HG03280 (cell line): ENCODE measurements at regions not wholly inside any gene's neighbourhood (a gene's known extent, or its start where the extent isn't known, plus 50 kb on each side); places are given as distances from the start of the nearest gene placed in this dataset.
"Not testable (repeated sequence)": the region's sequence is repeated elsewhere in the genome, so short reads cannot be mapped to it uniquely, and the experiment has no call there.

Experiments used
- ATAC-seq: cut with Tn5 transposase; IDR thresholded peaks from one replicate; pipeline ENCODE4 v1.9.1; 2021; ENCODE audit warnings: mild to moderate bottlenecking, moderate library complexity; ENCODE audit not compliant: unreplicated experiment

- ATAC-seq, result no peak
These were observed 53.5 kb upstream of the EPB41L4A start for GRCh38 chr5:112472614-112473013.

GRCh38 chr5:112473989-112474388, 54.9 kb upstream of the EPB41L4A start:
- ATAC-seq, result no peak

DNA sequence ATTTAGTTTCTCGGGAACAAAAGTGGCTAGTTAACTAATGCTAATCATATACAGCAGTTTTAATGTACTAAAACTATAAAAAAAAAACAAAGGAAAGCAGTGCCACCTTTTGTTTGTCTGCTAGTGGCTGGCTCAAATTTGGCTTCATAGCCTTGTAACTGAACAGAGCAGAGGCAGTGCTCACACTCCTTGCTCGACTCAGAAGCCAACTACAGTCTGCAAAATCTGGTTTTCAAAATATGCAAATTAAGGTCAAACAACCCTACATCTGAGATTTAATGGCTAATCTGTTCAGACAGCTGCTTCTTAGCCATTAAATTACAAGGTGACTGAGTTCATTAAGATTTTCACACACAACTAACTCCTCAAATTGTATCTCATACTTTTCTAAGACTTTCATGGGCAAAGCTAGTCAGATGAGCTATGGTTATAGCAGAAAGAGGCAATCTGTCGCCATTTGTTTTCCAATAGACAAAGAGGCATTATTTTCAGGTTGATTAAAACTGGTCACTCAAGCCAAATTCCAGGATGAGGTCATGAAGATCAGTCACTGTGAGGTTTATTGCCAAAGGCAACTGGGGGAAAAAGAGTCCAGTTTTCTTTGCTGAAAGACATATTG, 56.8 kb upstream of the EPB41L4A start:
- ATAC-seq, result no peak

GRCh38 chr5:112479418-112479817, 60.3 kb upstream of the EPB41L4A start:
- ATAC-seq, result no peak

DNA sequence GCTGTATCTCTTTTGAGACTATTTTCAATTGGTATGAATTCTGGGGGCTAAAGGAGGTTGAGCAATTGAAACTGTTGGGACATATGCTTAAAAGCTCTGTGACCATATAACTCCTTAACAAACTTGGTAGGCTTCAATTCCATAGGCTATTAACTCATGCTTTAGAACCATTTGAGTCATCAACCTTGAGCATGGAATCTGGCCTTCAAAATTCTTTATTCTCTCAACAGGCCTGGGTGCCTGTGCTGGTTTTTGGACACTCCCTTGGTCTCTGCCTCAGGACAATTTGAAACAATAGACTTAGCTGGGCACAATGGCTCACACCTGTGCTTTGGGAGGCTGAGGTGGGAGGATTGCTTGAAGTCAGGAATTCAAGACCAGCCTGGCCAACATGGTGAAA, 61.4 kb upstream of the EPB41L4A start:
- ATAC-seq, result no peak

DNA sequence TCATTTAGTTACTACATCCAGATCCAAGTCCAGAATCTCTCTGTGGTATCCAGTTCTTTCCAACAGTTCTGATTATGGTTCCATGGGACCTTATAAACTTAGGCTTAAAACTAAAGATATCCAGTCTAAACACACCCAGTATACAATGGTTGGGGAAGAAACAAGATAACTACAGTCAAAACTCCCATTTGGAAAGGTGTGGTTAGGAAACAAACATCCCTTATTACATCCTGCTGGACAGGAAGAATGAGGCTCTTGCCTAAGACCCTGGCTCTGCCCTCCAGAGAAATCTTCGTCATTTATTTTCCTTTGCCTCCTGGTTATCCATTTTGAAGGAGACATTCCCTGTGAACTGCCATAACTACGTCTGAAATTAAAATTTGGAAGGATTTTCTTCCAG, 64.6 kb upstream of the EPB41L4A start:
- no peak for ATAC-seq

DNA sequence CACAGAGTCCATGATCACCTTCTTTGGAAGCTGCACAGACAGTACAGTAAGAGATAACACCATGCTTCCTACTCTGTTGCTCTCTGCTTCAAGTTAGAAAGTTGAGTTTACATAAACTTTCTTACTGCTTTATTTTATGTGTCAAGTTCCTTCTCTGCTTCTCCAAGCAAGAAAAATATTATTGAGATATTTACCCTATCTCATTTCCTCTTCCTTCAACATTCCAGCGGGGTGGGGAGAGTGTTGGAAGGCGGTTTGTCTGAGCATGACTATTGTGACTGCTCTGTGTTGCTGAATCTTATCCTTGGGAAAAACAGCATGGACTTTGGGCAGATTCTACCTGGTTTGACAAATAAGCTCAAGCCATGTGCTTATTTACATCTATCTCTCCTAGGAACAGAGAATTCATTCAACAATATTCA, 66.9 kb upstream of the EPB41L4A start:
- no peak for ATAC-seq

- ATAC-seq, result no peak
These were observed 72.2 kb upstream of the EPB41L4A start for GRCh38 chr5:112491257-112491656.

- ATAC-seq, result peak; percentile 100
These were observed 73.2 kb upstream of the EPB41L4A start for GRCh38 chr5:112492291-112492690.

DNA sequence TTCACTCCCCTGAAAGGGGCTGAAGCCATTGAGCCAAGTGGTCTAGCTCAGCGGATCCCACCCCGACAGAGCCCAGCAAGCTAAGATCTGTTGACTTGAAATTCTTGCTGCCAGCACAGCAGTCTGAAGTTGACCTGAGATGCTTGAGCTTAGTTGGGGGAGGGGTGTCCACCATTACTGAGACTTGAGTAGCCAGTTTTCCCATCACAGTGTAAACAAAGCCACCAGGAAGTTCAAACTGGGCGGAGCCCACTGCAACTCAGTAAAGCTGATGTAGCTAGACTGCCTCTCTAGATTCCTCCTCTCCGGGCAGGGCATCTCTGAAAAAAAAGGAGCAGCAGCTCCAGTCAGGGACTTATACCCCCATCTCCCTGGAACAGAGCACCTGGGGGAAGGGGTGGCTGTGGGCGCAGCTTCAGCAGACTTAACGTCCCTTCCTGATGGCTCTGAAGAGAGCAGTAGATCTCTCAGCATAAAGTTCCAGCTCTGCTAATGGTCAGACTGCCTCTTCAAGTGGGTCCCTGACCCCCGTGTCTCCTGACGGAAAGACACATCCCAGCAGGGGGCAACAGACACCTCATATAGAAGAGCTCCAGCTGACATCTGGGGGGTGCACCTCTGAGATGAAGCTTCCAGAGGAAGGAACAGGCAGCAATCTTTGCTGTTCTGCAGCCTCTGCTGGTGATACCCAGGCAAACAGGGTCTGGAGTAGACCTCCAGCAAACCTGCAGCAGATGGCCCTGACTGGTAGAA, 84.8 kb upstream of the EPB41L4A start:
- not testable (repeated sequence) for ATAC-seq

- ATAC-seq, result not testable (repeated sequence)
These were observed 90.0 kb upstream of the EPB41L4A start for GRCh38 chr5:112509097-112509496.

- ATAC-seq, result no peak
These were observed 92.8 kb upstream of the EPB41L4A start for GRCh38 chr5:112511920-112512319.

DNA sequence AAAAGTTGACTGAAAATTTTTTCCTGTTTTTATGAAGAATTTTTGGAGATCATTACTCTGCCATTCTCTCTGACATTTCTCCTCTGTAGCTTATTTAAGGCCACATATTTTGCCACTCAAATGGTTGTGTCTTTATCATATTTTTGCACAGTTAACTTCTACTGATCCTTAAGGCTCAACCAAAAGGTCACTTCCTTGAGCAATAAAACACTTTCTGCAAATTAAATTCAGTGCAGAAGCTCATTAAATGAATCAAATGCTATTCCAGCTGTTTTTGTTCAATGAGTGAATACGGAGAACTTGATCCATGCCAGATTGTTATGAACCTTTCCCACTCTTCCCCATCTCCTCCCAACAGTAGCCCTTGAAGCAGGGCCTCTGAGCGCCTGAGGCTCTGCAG, 93.8 kb upstream of the EPB41L4A start:
- ATAC-seq, result no peak

DNA sequence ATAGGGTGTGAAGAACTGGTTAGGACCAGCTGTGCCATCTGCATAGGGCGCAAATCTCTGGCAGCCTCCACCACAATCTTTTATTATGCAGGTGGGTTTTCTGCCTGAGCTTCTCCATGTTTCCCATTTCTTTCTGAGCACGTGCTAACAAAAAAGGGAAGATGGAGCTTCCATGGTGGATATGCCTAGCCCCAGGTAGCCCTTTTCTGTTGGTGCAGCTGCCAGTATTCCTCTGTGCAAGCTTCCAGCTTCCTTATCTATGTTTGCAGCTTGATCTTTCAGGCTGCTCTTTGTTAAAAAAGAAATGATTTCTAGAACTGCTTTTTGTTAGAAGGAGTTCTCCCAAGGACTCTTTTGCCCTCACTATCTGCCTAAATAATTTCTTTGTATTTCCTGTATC, 95.0 kb upstream of the EPB41L4A start:
- no peak for ATAC-seq

DNA sequence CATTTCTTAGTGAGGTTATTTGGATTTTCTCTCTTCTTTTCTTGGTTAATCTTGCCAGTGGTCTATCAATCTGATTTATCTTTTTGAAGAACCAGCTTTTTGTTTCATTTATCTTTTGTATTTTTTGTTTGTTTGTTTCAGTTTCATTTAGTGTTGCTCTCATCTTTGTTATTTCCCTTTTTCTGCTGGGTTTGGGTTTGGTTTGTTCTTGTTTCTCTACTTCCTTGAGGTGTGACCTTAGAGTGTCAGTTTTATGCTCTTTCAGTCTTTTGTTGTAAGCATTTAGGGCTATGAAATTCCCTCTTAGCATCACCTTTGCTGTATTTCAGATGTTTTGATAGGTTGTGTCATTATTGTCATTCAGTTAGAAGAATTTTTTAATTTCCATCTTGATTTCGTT, 101.4 kb upstream of the EPB41L4A start:
- not testable (repeated sequence) for ATAC-seq

DNA sequence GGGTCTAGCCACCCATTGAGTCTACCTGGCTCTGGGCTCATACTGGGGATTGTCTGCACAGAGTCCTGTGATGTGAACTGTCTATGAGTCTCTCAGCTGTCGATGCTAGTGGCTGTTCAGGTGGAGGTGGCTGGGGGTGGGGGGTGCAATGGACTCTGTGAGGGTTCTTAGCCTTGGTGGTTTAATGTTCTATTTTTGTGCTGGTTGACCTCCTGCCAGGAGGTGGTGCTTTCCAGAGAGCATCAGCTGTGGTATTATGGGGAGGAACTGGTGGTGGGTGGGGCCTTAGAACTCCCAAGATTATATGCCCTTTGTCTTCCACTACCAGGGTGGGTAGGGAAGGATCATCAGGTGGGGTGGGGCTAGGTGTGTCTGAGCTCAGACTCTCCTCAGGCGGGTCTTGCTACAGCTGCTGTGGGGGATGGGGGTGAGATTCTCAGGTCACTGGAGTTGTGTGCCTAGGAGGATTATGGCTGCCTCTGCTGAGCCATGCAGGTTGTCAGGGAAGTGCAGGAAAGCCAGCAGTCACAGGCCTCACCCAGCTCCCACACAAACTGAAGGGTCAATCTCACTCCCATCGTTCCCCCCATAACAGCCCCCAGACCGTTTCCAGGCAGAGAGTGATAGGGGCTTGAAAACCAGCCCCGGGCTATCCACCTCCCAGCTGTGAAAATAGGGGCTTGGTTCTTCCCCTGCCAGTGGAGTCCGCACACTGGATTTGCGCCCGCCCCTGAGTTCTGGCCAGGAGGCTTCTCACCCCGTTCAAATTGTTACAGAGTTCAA, 104.0 kb upstream of the EPB41L4A start:
- peak; percentile 54 for ATAC-seq

DNA sequence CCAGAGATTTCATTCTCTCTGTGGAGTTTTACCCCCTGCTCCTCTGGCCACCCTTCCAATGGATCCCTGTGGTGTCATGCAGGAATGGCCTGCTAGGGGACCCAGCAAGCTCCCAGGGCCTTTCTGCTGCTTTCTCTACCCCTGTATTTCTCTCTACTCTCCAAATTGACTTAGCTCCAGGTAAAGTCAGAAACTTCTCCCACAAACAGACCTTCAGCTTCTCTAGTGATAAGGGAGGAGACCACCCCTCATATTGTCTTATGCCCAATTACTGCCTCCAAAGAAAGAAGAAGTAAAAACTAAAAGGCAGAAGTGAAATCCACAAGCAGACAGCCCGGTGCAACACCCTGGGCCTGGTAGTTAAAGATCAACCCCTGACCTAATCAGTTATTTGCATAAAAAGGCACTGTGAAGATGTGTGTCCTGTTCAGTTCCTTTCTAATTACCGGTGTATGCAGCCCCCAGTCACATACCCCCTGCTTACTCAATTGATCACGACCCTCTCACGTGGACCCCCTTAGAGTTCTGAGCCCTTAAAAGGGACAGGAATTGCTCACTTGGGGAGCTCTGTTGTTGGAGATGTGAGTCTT, 104.7 kb upstream of the EPB41L4A start:
- peak; percentile 75 for ATAC-seq

DNA sequence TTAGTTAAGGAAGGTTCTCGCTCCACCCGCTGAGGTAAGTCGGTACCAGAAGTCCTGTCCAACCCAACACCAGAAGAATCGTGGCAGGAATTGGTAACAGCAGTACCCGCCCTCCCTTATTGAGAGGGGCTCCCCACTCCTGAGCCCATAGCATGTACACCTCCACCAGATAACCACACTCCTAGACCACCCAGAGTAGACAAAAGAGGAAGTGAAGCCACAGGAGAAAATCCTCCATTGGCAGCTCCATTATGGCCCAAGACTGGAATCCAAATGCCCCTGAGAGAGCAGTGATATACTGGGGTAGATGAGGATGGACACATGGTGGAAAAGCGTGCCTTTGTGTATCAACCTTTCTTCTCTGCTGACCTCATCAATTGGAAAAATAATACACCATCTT, 106.1 kb upstream of the EPB41L4A start:
- ATAC-seq, result no peak

- ATAC-seq, result no peak
These were observed 109.9 kb upstream of the EPB41L4A start for GRCh38 chr5:112528928-112529327.

DNA sequence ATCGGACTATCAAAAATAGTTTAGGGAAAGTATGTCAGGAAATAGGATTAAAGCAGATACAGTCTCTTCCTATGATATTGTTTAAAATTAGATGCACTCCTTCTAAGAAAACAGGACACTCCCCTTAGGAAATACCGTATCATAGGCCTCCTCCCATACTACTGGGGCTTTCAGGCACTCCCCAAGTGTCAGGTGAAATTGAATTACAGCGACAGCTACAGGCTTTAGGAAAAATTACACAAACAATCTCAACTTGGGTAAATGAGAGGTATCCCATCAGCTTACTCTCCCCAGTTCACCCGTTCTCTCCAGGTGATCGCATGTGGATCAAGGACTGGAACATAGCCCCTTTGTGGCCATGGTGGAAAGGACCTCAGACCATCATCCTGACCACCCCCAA, 110.4 kb upstream of the EPB41L4A start:
- no peak for ATAC-seq

GRCh38 chr5:112532654-112533360, 113.7 kb upstream of the EPB41L4A start:
- ATAC-seq, result no peak
